Right renal cortex interstitium (tissue), 3 donors: ENCODE measurements at regions not wholly inside any gene's neighbourhood (a gene's known extent, or its start where the extent isn't known, plus 50 kb on each side); places are given as distances from the start of the nearest gene placed in this dataset.

Source experiments
- DNase-seq, 3 donors: peaks; one replicate each; pipeline ENCODE4 v3.0.0-alpha.2; 2013; ENCODE audit warnings: low read depth in 3 of 3, low spot score in 2 of 3

DNA sequence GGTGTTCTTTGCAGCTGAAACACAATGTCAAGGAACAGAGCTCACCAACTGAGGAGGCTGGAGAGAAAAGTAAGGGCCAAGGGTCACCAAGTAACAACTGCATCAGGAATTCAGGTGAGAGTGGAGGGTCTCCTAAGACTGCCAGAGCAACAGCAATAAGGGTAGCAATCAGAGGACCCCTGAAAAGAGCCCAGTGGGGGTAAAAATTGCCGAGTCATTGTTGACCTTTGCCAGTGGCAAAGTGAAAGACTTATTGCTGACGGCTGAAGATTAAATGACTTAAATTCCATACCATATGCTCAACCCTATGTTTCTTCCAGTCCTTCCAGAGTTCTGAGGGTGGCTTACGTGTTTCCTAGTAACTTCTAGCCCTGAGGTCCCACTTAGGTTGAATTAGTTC lies 51.9 kb upstream of the ARHGAP42 start:
- no peak for DNase-seq

DNA sequence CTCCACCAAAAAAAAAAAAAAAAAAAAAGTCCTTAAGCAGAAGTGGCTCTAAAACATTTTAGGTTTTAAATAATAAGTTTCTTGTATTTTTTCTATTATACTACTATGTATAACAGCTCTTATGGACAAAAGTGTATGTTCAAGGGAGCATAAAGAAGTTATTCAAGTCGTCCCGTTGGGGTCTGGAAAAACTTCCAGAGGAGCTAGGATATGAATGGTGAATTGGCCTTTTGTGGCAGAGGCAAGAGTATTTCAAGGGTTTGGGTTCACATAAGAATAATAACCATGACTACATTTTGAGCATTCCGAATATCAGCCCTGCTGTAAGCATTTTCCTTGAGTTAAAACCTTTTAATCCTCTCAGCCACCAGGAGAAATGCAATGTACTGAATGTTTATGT lies 50.6 kb upstream of the ARHGAP42 start:
- DNase-seq, result no peak
